ENCODE measurements at regions not wholly inside any gene's neighbourhood (a gene's known extent, or its start where the extent isn't known, plus 50 kb on each side); places are given as distances from the start of the nearest gene placed in this dataset.

DNA sequence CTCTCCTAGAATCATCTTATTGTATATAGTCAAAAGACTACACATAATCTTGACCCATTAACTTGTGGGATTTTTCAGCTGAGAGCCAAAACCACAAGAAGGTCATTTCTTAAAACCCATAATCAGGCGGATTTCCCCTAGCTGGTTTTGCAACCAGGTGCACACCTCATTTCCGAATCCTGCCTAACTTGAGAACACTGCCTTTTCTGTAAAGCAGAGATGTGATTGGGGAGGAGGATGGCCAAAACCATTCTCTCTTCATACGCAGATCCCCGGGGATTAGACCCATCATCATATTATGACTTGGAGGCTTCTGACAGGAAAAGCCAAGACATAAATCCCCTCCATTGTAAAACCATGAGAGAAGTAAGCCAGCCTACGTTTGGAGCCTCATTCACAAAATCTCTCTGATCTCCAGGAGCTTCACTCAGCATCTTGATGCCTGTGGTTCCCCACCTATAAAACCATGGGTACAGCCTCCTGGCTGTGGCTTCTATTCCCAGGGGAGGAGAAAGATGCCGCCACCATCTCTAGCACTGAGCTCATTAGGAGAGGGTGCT lies 191.3 kb downstream of the KIF18A start:
- TF ChIP-seq, protein P1, sequence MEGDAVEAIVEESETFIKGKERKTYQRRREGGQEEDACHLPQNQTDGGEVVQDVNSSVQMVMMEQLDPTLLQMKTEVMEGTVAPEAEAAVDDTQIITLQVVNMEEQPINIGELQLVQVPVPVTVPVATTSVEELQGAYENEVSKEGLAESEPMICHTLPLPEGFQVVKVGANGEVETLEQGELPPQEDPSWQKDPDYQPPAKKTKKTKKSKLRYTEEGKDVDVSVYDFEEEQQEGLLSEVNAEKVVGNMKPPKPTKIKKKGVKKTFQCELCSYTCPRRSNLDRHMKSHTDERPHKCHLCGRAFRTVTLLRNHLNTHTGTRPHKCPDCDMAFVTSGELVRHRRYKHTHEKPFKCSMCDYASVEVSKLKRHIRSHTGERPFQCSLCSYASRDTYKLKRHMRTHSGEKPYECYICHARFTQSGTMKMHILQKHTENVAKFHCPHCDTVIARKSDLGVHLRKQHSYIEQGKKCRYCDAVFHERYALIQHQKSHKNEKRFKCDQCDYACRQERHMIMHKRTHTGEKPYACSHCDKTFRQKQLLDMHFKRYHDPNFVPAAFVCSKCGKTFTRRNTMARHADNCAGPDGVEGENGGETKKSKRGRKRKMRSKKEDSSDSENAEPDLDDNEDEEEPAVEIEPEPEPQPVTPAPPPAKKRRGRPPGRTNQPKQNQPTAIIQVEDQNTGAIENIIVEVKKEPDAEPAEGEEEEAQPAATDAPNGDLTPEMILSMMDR (IDR thresholded peaks at IDR 0.05; ENCODE audit: borderline replicate concordance, insufficient read depth, low read depth, low read length): no peak
- no peak overlapping the region for H3K4me3 ChIP-seq (ENCODE audit: low read depth, low read length)

DNA sequence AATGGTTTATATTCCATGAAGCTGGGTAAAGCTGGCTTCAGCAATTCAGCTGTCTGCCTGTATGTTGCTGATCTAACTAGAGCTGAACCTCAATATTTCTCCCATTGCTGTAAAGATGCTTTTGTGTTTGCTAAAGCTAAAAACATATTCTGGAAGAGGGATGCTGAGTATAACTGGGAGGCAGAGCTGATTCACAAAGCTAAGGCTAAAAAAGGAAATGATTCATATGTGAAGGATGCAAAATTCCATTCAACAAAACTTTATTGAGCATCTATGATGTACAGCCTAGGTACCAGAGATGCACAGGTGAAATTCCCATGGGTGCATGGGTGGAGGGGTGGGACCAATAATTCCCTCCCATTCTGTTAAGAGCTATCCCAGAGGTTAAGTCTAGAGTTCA lies 193.9 kb downstream of the KIF18A start:
- TF ChIP-seq, protein P1 (IDR thresholded peaks at IDR 0.05; ENCODE audit: borderline replicate concordance, insufficient read depth, low read depth, low read length): no peak
- H3K4me3 ChIP-seq (ENCODE audit: low read depth, low read length): no peak overlapping the region

- TF ChIP-seq, protein P1 (IDR thresholded peaks at IDR 0.05; ENCODE audit: borderline replicate concordance, insufficient read depth, low read depth, low read length): no peak
- H3K4me3 ChIP-seq (ENCODE audit: low read depth, low read length): no peak overlapping the region
Measured at GRCh38 chr11:27913650-27914049, 194.3 kb downstream of the KIF18A start.

- TF ChIP-seq, protein P1 (IDR thresholded peaks at IDR 0.05; ENCODE audit: borderline replicate concordance, insufficient read depth, low read depth, low read length): no peak
- no peak overlapping the region for H3K4me3 ChIP-seq (ENCODE audit: low read depth, low read length)
Measured at GRCh38 chr11:27912916-27913315, 195.0 kb downstream of the KIF18A start.

DNA sequence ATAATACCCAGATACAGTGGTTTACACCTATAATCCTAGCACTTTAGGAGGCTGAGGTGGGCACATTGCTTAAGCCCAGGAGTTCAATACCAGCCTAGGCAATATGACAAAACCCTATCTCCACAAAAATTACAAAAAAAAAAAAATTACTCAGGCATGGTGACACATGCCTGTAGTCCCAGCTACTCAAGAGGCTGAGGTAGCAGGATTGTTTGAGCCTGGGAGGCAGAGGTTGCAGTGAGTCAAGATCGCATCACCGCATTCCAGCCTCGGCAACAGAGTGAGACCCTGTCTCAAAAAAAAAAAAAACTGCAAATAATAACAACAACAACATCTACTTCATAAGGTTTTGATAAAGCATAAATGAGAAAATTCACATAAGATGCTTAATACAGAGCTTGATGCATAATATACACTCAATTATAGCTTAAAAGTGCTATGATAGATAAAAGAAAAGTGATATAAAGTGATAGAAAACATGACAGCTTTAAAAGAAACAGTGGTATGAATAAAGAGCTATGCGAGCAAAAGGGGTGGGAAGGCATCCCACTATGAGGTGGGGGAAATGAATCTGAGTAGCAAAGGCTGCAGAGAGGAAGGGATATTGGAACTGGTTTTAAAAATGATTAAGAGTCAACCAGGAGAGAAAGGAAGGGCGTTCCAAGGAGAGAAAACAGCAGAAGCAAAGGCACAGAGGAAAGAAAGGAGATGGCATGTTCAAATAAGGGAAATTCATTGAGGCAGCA lies 197.6 kb downstream of the KIF18A start:
- TF ChIP-seq, protein P1 (IDR thresholded peaks at IDR 0.05; ENCODE audit: borderline replicate concordance, insufficient read depth, low read depth, low read length): no peak
- no peak overlapping the region for H3K4me3 ChIP-seq (ENCODE audit: low read depth, low read length)

GRCh38 chr11:27909386-27909785 lies 198.6 kb downstream of the KIF18A start:
- TF ChIP-seq, protein P1 (IDR thresholded peaks at IDR 0.05; ENCODE audit: borderline replicate concordance, insufficient read depth, low read depth, low read length): no peak
- H3K4me3 ChIP-seq (ENCODE audit: low read depth, low read length): no peak overlapping the region

- TF ChIP-seq, protein P1 (IDR thresholded peaks at IDR 0.05; ENCODE audit: borderline replicate concordance, insufficient read depth, low read depth, low read length): no peak
- H3K4me3 ChIP-seq (ENCODE audit: low read depth, low read length): no peak overlapping the region
Measured at GRCh38 chr11:27908621-27909020, 199.3 kb downstream of the KIF18A start.

Data from GM12875 (cell line).